ENCODE measurements at regions not wholly inside any gene's neighbourhood (a gene's known extent, or its start where the extent isn't known, plus 50 kb on each side); places are given as distances from the start of the nearest gene placed in this dataset.

GRCh38 chr5:73263001-73263710, 90.2 kb downstream of the TMEM174 start:
- Mint-ChIP-seq H3K4me3 (ENCODE audit: unreplicated experiment) (no peak overlapping the region), H3K4me1 (ENCODE audit: insufficient read depth, unreplicated experiment) (peaks cover under 1% of the 10 kb centered on the region), H3K36me3 (ENCODE audit: insufficient read depth, unreplicated experiment) (no peaks in the 10 kb centered on the region), H3K9me3 (ENCODE audit: unreplicated experiment) (no peaks in the 10 kb centered on the region), H3K27ac (ENCODE audit: low read depth, unreplicated experiment) (peak overlapping the region; percentile 20), H3K27me3 (ENCODE audit: insufficient read depth, unreplicated experiment) (no peaks in the 10 kb centered on the region)
- BruUV-seq (replicated peaks): no TSS peak
- ChIA-PET CTCF (interaction anchor here (0.7 to 1.7 kb wide), 2 partner anchors 47 to 188 kb away, joined by 4 to 7 read pairs; no protein-coding TSS in a partner anchor), POLR2A (no interaction called here)
- TF ChIP-seq CTCF (IDR thresholded peaks at IDR 0.05; ENCODE audit: unreplicated experiment): no peak
- no peak for DNase-seq (ENCODE audit: unreplicated experiment)
- intact Hi-C loops (cut with micrococcal nuclease): no loop called here

GRCh38 chr5:73256862-73257261, 83.9 kb downstream of the TMEM174 start:
- no peaks in the 10 kb centered on the region for H3K9me3 Mint-ChIP-seq (ENCODE audit: unreplicated experiment)
- ChIA-PET CTCF (interaction anchor here (0.9 kb wide), 1 partner anchor 41 kb away, joined by 3 read pairs; no protein-coding TSS in a partner anchor), POLR2A (no interaction called here)
- no peak overlapping the region for H3K27ac Mint-ChIP-seq (ENCODE audit: low read depth, unreplicated experiment)
- no peaks in the 10 kb centered on the region for H3K36me3 Mint-ChIP-seq (ENCODE audit: insufficient read depth, unreplicated experiment)
- TF ChIP-seq CTCF (IDR thresholded peaks at IDR 0.05; ENCODE audit: unreplicated experiment): no peak
- peak; percentile 45 for DNase-seq (ENCODE audit: unreplicated experiment)
- no peaks in the 10 kb centered on the region for H3K4me1 Mint-ChIP-seq (ENCODE audit: insufficient read depth, unreplicated experiment)
- intact Hi-C loops (cut with micrococcal nuclease): no loop called here
- H3K4me3 Mint-ChIP-seq (ENCODE audit: unreplicated experiment): no peak overlapping the region
- H3K27me3 Mint-ChIP-seq (ENCODE audit: insufficient read depth, unreplicated experiment): no peaks in the 10 kb centered on the region
- BruUV-seq (replicated peaks): no TSS peak

GRCh38 chr5:73256462-73256861, 83.5 kb downstream of the TMEM174 start:
- POLR2A ChIA-PET: interaction anchor here (0.6 kb wide), 1 partner anchor 158 kb away, joined by 3 read pairs; no protein-coding TSS in a partner anchor
- H3K4me3 Mint-ChIP-seq (ENCODE audit: unreplicated experiment): no peak overlapping the region
- intact Hi-C loops (cut with micrococcal nuclease): no loop called here
- no peaks in the 10 kb centered on the region for H3K36me3 Mint-ChIP-seq (ENCODE audit: insufficient read depth, unreplicated experiment)
- no peaks in the 10 kb centered on the region for H3K4me1 Mint-ChIP-seq (ENCODE audit: insufficient read depth, unreplicated experiment)
- TF ChIP-seq CTCF (IDR thresholded peaks at IDR 0.05; ENCODE audit: unreplicated experiment): no peak
- CTCF ChIA-PET: interaction anchor here (0.9 kb wide), 1 partner anchor 40 kb away, joined by 3 read pairs; no protein-coding TSS in a partner anchor
- H3K9me3 Mint-ChIP-seq (ENCODE audit: unreplicated experiment): no peaks in the 10 kb centered on the region
- H3K27me3 Mint-ChIP-seq (ENCODE audit: insufficient read depth, unreplicated experiment): no peaks in the 10 kb centered on the region
- H3K27ac Mint-ChIP-seq (ENCODE audit: low read depth, unreplicated experiment): no peak overlapping the region
- no peak for DNase-seq (ENCODE audit: unreplicated experiment)
- no TSS peak for BruUV-seq (replicated peaks)

- intact Hi-C loops (cut with micrococcal nuclease): no loop called here
- CTCF ChIA-PET: interaction anchor here (0.9 kb wide), 1 partner anchor 40 kb away, joined by 3 read pairs; no protein-coding TSS in a partner anchor
- H3K36me3 Mint-ChIP-seq (ENCODE audit: insufficient read depth, unreplicated experiment): no peaks in the 10 kb centered on the region
- no peak for DNase-seq (ENCODE audit: unreplicated experiment)
- no TSS peak for BruUV-seq (replicated peaks)
- H3K4me1 Mint-ChIP-seq (ENCODE audit: insufficient read depth, unreplicated experiment): no peaks in the 10 kb centered on the region
- POLR2A ChIA-PET: interaction anchor here (0.6 kb wide), 1 partner anchor 157 kb away, joined by 3 read pairs; no protein-coding TSS in a partner anchor
- H3K27ac Mint-ChIP-seq (ENCODE audit: low read depth, unreplicated experiment): no peak overlapping the region
- H3K27me3 Mint-ChIP-seq (ENCODE audit: insufficient read depth, unreplicated experiment): no peaks in the 10 kb centered on the region
- TF ChIP-seq CTCF (IDR thresholded peaks at IDR 0.05; ENCODE audit: unreplicated experiment): no peak
- no peak overlapping the region for H3K4me3 Mint-ChIP-seq (ENCODE audit: unreplicated experiment)
- H3K9me3 Mint-ChIP-seq (ENCODE audit: unreplicated experiment): no peaks in the 10 kb centered on the region
Observed at GRCh38 chr5:73256012-73256411, 83.0 kb downstream of the TMEM174 start.
